OCI-LY3 (cell line): ENCODE measurements at regions not wholly inside any gene's neighbourhood (a gene's known extent, or its start where the extent isn't known, plus 50 kb on each side); places are given as distances from the start of the nearest gene placed in this dataset.

Experiments
- EZH2phosphoT487 ChIP-seq: fragments of 200-600 bp; shearing (Covaris generic); IDR thresholded peaks from 2 replicates; pipeline ENCODE4 v1.6.1; 2018; ENCODE audit warnings: antibody characterized with exemption, mixed run types, low read depth
- TF ChIP-seq, protein P1 (sequence below): fragments of 200-600, 300-600 bp; sonication (generic); IDR thresholded peaks from 2 replicates; pipeline ENCODE4 v1.5.1; 2014; ENCODE audit warnings: antibody characterized with exemption, low read length, low read depth

DNA sequence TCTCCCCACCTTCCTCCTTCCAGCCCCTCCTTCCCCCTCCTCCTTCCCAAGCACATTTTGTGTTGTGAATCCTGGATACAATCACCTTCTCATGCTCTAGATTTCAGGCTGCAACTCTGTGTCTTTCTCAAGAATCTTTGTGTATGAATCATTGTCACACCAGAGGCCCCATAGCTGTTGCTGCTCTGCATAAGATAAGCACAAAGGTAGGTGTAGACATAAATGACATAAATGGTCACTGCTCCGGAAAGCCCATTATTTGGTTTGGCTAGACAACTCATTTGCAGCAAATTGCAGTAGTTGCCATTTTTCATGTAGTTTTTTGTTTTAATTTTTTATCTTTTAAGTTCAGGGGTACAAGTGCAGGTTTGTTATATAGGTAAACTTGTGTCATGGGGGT, 216.3 kb upstream of the NRP1 start:
- TF ChIP-seq, protein P1, sequence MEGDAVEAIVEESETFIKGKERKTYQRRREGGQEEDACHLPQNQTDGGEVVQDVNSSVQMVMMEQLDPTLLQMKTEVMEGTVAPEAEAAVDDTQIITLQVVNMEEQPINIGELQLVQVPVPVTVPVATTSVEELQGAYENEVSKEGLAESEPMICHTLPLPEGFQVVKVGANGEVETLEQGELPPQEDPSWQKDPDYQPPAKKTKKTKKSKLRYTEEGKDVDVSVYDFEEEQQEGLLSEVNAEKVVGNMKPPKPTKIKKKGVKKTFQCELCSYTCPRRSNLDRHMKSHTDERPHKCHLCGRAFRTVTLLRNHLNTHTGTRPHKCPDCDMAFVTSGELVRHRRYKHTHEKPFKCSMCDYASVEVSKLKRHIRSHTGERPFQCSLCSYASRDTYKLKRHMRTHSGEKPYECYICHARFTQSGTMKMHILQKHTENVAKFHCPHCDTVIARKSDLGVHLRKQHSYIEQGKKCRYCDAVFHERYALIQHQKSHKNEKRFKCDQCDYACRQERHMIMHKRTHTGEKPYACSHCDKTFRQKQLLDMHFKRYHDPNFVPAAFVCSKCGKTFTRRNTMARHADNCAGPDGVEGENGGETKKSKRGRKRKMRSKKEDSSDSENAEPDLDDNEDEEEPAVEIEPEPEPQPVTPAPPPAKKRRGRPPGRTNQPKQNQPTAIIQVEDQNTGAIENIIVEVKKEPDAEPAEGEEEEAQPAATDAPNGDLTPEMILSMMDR: no peak
- no peak for TF ChIP-seq EZH2phosphoT487
